Endothelial cell of umbilical vein (primary cell): ENCODE measurements at regions not wholly inside any gene's neighbourhood (a gene's known extent, or its start where the extent isn't known, plus 50 kb on each side); places are given as distances from the start of the nearest gene placed in this dataset.

Source experiments
- BruUV-seq: library from RNA; stranded (reverse); fragments of 400-500 nt; replicated peaks from 2 replicates; lab custom pipeline; 2021; lab: Mats Ljungman, UMichigan
- CTCF ChIA-PET: fragments of 300-600, 350-600 bp; sonication (Branson Sonifier 250); formaldehyde crosslinking; loops from one replicate; lab custom pipeline; 2021; ENCODE audit warnings: antibody characterized with exemption, inconsistent platforms; lab: Charles Lee
- POLR2A ChIA-PET: fragments of 300-600, 350-600 bp; sonication (Branson Sonifier 250); formaldehyde crosslinking; loops from one replicate; lab custom pipeline; 2021; ENCODE audit warnings: antibody characterized with exemption, inconsistent platforms; lab: Charles Lee
- DNase-seq: peaks from one replicate; pipeline ENCODE4 v3.0.0-alpha.2; 2011; ENCODE audit warnings: low read depth, low spot score
- FAIRE-seq: peaks from 2 replicates; lab custom pipeline; 2011; peaks lifted over from hg19 to GRCh38; lab: Jason Lieb, UNC
- H2AFZ ChIP-seq: 2 replicates; pipeline ENCODE4 v1.6.0; 2012; ENCODE audit warnings: low read depth, low read length, control low read depth, inconsistent platforms
- H3K27ac ChIP-seq: 2 replicates; pipeline ENCODE4 v1.5.1; 2011; ENCODE audit warnings: low read depth, mild to moderate bottlenecking, control low read depth, low read length, moderate library complexity; ENCODE audit not compliant: insufficient read depth
- H3K27me3 ChIP-seq, 2 experiments: 2 replicates each; pipeline versions ENCODE4 v1.6.0 to v1.6.1; 2011; ENCODE audit warnings: low read length in 2 of 2, mixed read lengths in 1 of 2; ENCODE audit not compliant: control insufficient read depth in 2 of 2, insufficient read depth in 2 of 2
- H3K36me3 ChIP-seq, 2 experiments: 2 replicates in 1 of 2; 3 replicates in 1 of 2; pipeline ENCODE4 v1.5.1; 2011; ENCODE audit warnings: low read length in 2 of 2, mild to moderate bottlenecking in 1 of 2, moderate library complexity in 1 of 2; ENCODE audit not compliant: control insufficient read depth in 2 of 2, insufficient read depth in 2 of 2; ENCODE audit errors: extremely low read depth in 1 of 2
- H3K4me1 ChIP-seq: 3 replicates; pipeline ENCODE4 v1.5.1; 2011; ENCODE audit warnings: mild to moderate bottlenecking, low read length; ENCODE audit not compliant: control insufficient read depth, insufficient read depth; ENCODE audit errors: extremely low read depth
- H3K4me2 ChIP-seq: 2 replicates; pipeline ENCODE4 v1.6.1; 2011; ENCODE audit warnings: low read length, control low read depth, mixed read lengths; ENCODE audit not compliant: insufficient read depth
- H3K4me3 ChIP-seq, 3 experiments: fragments of 200-600 bp in 1 of 3; sonication (generic), shearing (Covaris generic) in 1 of 3; replicated peaks in 1 of 3; 2 replicates each; pipeline ENCODE4 v1.5.1; 2011 to 2016; ENCODE audit warnings: control low read depth in 3 of 3, low read length in 3 of 3, mild to moderate bottlenecking in 2 of 3, inconsistent platforms in 1 of 3, low read depth in 1 of 3, moderate library complexity in 1 of 3; ENCODE audit not compliant: insufficient read depth in 1 of 3
- H3K79me2 ChIP-seq: 2 replicates; pipeline ENCODE4 v1.6.0; 2012; ENCODE audit warnings: low read length, inconsistent platforms; ENCODE audit not compliant: control insufficient read depth, insufficient read depth
- H3K9ac ChIP-seq: replicated peaks from 2 replicates; pipeline ENCODE3; 2011; ENCODE audit warnings: low read length, control low read depth; ENCODE audit not compliant: insufficient read depth; ENCODE audit errors: extremely low read depth
- H3K9me1 ChIP-seq: replicated peaks from 3 replicates; pipeline ENCODE4 v1.6.0; 2011; ENCODE audit warnings: mild to moderate bottlenecking, low read length; ENCODE audit not compliant: control insufficient read depth, insufficient read depth; ENCODE audit errors: extremely low read depth
- H3K9me3 ChIP-seq: replicated peaks from 2 replicates; pipeline ENCODE4 v1.5.1; 2012; ENCODE audit warnings: low read length, inconsistent platforms; ENCODE audit not compliant: control insufficient read depth, insufficient read depth
- H4K20me1 ChIP-seq: replicated peaks from 2 replicates; pipeline ENCODE3; 2011; ENCODE audit warnings: mild to moderate bottlenecking, low read length; ENCODE audit not compliant: control insufficient read depth, insufficient read depth; ENCODE audit errors: extremely low read depth
- EZH2 ChIP-seq: IDR thresholded peaks from 2 replicates; pipeline ENCODE4 v1.6.1; 2012; ENCODE audit warnings: borderline replicate concordance, low read depth, mild to moderate bottlenecking, moderate library complexity, low read length, inconsistent platforms; ENCODE audit not compliant: severe bottlenecking
- FOS ChIP-seq: IDR thresholded peaks from 2 replicates; pipeline ENCODE4 v1.6.1; 2011; ENCODE audit warnings: mild to moderate bottlenecking, low read length, moderate library complexity, borderline replicate concordance; ENCODE audit not compliant: insufficient read depth
- GATA2 ChIP-seq: IDR thresholded peaks from 2 replicates; pipeline ENCODE4 v1.7.0; 2011; ENCODE audit warnings: low read depth, mild to moderate bottlenecking, moderate library complexity, mixed read lengths, low read length; ENCODE audit not compliant: insufficient read length, insufficient read depth
- JUN ChIP-seq: IDR thresholded peaks from 2 replicates; pipeline ENCODE4 v1.6.1; 2011; ENCODE audit warnings: borderline replicate concordance, low read depth; ENCODE audit not compliant: insufficient read length, insufficient read depth
- MYC ChIP-seq: IDR thresholded peaks from one replicate; pipeline ENCODE4 v1.6.1; 2011; ENCODE audit warnings: mild to moderate bottlenecking, low read depth, low read length
- POLR2A ChIP-seq: IDR thresholded peaks from 2 replicates; pipeline ENCODE4 v1.6.1; 2012; ENCODE audit warnings: low read depth, mild to moderate bottlenecking, control low read depth, low read length
- POLR2AphosphoS5 ChIP-seq: IDR thresholded peaks from 2 replicates; pipeline ENCODE4 v1.6.1; 2012; ENCODE audit warnings: low read depth, mild to moderate bottlenecking, control low read depth, low read length, moderate library complexity; ENCODE audit not compliant: insufficient read depth
- dilution Hi-C: fragments of 300-500 bp; cut with MboI; formaldehyde crosslinking; loops from one replicate; pipeline ENCODE4 v1.15.0; 2019; ENCODE audit warnings: low sequenced_read_pairs; ENCODE audit not compliant: extremely low pct_ligation_motif_present
- intact Hi-C: fragments of 100-400 bp; cut with micrococcal nuclease; formaldehyde crosslinking; loops from one replicate; pipeline ENCODE4 v1.10.0; 2022
- TF ChIP-seq, protein P1 (sequence below): IDR thresholded peaks from 2 replicates; pipeline ENCODE4 v1.6.1; 2011; ENCODE audit not compliant: insufficient read depth, insufficient read length
- TF ChIP-seq, protein P2 (sequence below), 2 donors: IDR thresholded peaks; 1 replicate in 1 of 2; 2 replicates in 1 of 2; pipeline ENCODE4 v1.5.1; 2011; ENCODE audit warnings: low read length in 2 of 2, mild to moderate bottlenecking in 2 of 2, moderate library complexity in 2 of 2, control low read depth in 1 of 2, inconsistent platforms in 1 of 2, low read depth in 1 of 2; ENCODE audit not compliant: insufficient read depth in 1 of 2; ENCODE audit errors: extremely low read depth in 1 of 2

DNA sequence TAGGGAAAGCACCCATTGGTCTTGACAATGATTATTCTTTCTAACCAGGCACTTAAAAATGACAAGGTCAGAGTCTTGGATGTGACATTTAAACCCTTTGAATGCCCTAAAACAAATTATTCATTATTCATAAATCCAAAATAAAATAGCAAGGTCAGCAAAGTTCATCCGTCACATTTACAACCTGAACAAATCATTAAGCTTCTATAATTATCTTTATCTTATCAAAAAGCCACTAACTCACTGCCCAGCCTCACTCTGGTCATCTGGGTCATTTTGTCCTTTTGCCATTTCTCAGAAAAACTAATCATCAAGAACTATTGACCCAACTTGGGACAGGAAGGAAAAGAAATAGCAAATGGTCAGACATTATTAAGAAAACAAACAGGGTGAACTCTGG is 507.3 kb upstream of the CDH8 start:
- Histone ChIP-seq H3K79me2 (no peaks in the 10 kb centered on the region), H3K9me1 (no peaks in the 10 kb centered on the region), H3K36me3 (no peaks in the 10 kb centered on the region), H3K9me3 (peaks cover 1% of the 10 kb centered on the region), H3K4me1 (no peaks in the 10 kb centered on the region), H3K27ac (no peak overlapping the region), H3K27me3 (no peaks in the 10 kb centered on the region), H3K4me3 (no peak overlapping the region), H3K9ac (no peak overlapping the region), H3K4me2 (no peak overlapping the region), H2AFZ (no peak overlapping the region), H4K20me1 (no peaks in the 10 kb centered on the region)
- no peak for FAIRE-seq
- TF ChIP-seq JUN, result no peak
- TF ChIP-seq GATA2, result no peak
- TF ChIP-seq, protein P1, sequence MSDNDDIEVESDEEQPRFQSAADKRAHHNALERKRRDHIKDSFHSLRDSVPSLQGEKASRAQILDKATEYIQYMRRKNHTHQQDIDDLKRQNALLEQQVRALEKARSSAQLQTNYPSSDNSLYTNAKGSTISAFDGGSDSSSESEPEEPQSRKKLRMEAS, result no peak
- no peak for TF ChIP-seq MYC
- TF ChIP-seq POLR2A, result no peak
- TF ChIP-seq, protein P2, sequence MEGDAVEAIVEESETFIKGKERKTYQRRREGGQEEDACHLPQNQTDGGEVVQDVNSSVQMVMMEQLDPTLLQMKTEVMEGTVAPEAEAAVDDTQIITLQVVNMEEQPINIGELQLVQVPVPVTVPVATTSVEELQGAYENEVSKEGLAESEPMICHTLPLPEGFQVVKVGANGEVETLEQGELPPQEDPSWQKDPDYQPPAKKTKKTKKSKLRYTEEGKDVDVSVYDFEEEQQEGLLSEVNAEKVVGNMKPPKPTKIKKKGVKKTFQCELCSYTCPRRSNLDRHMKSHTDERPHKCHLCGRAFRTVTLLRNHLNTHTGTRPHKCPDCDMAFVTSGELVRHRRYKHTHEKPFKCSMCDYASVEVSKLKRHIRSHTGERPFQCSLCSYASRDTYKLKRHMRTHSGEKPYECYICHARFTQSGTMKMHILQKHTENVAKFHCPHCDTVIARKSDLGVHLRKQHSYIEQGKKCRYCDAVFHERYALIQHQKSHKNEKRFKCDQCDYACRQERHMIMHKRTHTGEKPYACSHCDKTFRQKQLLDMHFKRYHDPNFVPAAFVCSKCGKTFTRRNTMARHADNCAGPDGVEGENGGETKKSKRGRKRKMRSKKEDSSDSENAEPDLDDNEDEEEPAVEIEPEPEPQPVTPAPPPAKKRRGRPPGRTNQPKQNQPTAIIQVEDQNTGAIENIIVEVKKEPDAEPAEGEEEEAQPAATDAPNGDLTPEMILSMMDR (IDR thresholded peaks at IDR 0.05; ENCODE audit: extremely low read depth in 1 of 2, insufficient read depth in 1 of 2, low read depth in 1 of 2, low read length in 2 of 2), result no peak
- ChIA-PET POLR2A (no interaction called here), CTCF (no interaction called here)
- dilution Hi-C loops, result no loop called here
- no TSS peak for BruUV-seq
- intact Hi-C loops, result no loop called here
- DNase-seq, result no peak

DNA sequence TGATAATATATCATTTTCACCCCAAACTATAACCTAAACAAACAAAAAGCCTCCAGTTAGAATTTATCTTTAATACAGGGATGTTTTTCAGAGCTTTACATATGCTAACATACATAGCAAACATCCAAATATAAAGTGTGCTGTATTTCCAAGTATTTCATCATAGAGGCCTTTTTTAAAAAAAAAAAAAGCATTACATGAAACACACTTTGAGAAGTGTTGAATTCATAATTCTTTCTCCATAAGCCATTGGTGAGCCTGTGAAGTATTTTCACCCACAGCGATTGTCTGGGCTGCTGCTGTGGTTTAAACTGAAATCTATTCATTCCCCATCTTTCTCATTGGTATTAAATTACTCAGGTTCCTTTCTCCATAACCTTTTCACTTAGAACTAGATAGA is 503.4 kb upstream of the CDH8 start:
- no peaks in the 10 kb centered on the region for H4K20me1 ChIP-seq
- DNase-seq, result no peak
- dilution Hi-C loops, result no loop called here
- H3K36me3 ChIP-seq, result no peaks in the 10 kb centered on the region
- FAIRE-seq, result no peak
- H2AFZ ChIP-seq, result no peak overlapping the region
- H3K9me3 ChIP-seq, result peaks cover 1% of the 10 kb centered on the region
- no peaks in the 10 kb centered on the region for H3K27me3 ChIP-seq
- intact Hi-C loops, result no loop called here
- ChIA-PET CTCF (no interaction called here), POLR2A (no interaction called here)
- BruUV-seq, result no TSS peak
- H3K79me2 ChIP-seq, result no peaks in the 10 kb centered on the region
- no peak overlapping the region for H3K4me2 ChIP-seq
- H3K4me3 ChIP-seq, result no peak overlapping the region
- TF ChIP-seq, protein P2 (IDR thresholded peaks at IDR 0.05; ENCODE audit: extremely low read depth in 1 of 2, insufficient read depth in 1 of 2, low read depth in 1 of 2, low read length in 2 of 2), result no peak
- TF ChIP-seq JUN (no peak), GATA2 (no peak), EZH2 (no peak), MYC (no peak), FOS (no peak), POLR2AphosphoS5 (no peak), POLR2A (no peak)
- TF ChIP-seq, protein P1, result no peak
- H3K4me1 ChIP-seq, result no peaks in the 10 kb centered on the region
- H3K9ac ChIP-seq, result no peak overlapping the region
- no peaks in the 10 kb centered on the region for H3K9me1 ChIP-seq
- no peak overlapping the region for H3K27ac ChIP-seq
